Peyer's patch (tissue), 4 donors: ENCODE measurements at regions not wholly inside any gene's neighbourhood (a gene's known extent, or its start where the extent isn't known, plus 50 kb on each side); places are given as distances from the start of the nearest gene placed in this dataset.

Experiments used
- CTCF ChIP-seq, 6 experiments: fragments of 450-650 bp in 4 of 6; fragments of 200-600 bp in 2 of 6; sonication (generic) in 1 of 6; IDR thresholded peaks; one replicate each; pipeline ENCODE4 v1.5.1; 2017 to 2019; ENCODE audit warnings: antibody characterized with exemption in 6 of 6, mild to moderate bottlenecking in 3 of 6, moderate library complexity in 1 of 6
- POLR2A ChIP-seq, 2 donors: fragments of 450-650 bp; IDR thresholded peaks; one replicate each; pipeline ENCODE4 v1.5.1; 2017; ENCODE audit warnings: antibody characterized with exemption in 2 of 2, mild to moderate bottlenecking in 2 of 2, moderate library complexity in 2 of 2

- TF ChIP-seq CTCF (IDR thresholded peaks at IDR 0.05): no peak
- TF ChIP-seq POLR2A (IDR thresholded peaks at IDR 0.05): no peak
These were observed 173.7 kb downstream of the MELK start for GRCh38 chr9:36746415-36746814.
